Cardiac septum (tissue), 1 donor: ENCODE measurements at regions not wholly inside any gene's neighbourhood (a gene's known extent, or its start where the extent isn't known, plus 50 kb on each side); places are given as distances from the start of the nearest gene placed in this dataset.

ENCODE experiments used
- DNase-seq: peaks from one replicate; pipeline ENCODE4 v3.0.0-alpha.2; 2020; ENCODE audit warnings: low spot score
- intact Hi-C: fragments of 100-400 bp; cut with DNase I; formaldehyde crosslinking; loops from one replicate; pipeline ENCODE4 v1.14.0; 2022
- donor health status: DM: no; HTN: no; CAD: no.

DNA sequence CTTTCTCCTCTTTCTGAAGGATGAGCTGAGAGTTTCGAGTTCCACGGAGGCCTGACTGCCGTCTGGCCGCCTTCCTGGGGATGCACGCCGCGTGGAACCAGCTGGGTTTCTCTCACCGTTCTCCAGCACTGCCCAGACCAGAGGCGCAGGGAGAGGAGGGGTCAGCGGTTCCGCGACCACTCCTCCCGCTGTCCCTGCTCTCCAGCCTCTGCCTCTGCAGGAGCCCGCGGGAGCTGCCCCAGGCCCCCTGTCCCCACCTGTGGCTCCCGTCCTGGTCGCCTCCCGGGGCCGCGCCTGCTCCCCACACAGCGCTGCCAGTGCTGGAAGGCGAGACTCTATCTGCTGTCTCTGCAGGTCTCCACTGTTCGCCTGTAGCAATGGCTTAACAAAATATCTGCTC, 106.8 kb upstream of the AFDN start:
- intact Hi-C loops, result no loop called here
- DNase-seq, result no peak

DNA sequence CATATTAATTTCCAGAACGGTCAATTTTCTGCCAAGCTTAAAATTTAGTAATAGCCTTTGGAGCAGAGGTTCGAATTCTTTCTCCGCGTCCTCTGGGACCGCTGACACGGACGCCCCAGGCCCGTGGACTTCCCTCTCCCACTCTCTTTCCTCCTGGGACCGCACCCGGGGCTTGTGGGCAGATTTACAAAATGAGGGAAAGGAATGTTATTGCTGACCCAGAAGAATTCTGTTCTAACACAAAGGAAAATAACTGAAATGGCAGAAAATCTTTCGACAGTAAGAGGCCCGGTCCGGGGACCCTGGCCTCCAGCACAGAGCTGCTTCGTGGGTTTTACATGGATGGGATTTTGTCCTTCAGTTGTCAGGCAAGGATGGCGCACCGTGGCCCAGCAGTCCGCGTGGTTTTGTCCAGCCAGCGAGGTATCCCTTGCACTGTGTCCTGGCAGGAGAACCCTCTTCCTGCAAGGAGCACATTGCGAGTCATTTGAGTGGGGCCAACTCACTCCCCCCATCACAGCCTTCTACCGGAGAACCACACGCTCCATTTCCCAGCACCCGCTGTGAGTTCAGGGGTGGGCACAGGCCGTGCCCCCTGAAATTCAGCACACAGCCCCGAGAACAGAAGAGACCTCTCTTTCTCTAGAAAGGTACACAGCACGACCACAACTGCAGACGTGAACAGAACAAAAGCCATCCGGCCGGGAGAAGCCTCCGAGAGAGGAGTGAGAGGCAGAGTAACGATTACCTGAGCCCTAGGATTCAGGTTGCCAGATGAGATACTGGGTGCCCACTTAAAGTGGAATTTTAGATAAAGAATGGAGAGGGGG, 106.0 kb upstream of the AFDN start:
- intact Hi-C loops, result no loop called here
- peak; percentile 44 for DNase-seq

DNA sequence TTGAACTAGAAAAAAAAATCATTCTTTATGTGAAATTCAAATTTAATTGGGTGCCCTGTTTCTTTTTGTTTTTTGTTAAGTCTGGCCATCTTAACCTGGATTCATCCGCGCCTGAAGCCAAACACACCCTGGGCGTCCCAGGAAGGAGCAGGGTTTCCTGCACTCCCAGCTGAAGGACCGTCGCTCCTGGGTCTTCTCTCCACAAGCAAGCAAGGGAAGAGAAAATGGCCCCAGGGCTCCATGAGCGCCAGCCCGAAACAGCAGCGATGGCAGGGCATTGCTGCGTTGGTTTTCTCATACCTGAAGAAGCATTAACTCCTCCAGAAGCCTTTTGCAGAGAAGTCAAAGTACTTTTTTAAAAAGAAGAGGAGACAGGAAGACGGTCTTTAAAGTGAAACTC, 105.4 kb upstream of the AFDN start:
- intact Hi-C loops, result no loop called here

DNA sequence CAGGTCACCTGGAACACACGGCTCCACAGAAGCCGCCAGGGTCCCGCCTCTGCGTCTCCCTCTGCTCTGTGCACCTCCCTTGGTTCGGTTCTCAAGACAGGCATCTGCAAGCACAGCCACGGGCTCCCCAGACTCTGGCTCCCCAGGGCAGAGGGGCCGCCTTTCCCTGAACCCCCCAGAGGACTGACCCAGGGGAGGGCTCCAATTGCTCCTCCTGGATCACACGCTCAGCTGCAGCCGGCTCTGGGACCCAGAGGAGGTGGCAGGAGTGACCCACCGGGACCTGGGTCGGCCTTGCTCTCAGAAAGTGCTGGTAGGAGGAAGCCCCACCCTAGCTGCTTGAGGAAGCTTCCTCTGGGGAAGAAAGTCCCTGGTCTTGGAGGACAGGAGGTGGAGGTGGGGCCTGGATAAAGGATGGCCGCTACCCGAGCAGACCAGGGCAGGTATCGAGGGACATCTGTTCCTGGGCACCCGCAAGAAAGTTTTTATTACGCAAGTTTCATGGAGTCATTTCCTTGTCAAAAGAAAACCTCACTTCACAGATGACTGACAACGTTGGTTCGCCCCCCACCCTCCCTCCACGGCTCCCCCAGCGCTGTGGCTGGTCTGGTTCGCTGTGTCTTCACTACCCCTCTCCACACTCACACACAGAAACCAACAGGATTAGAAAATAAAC, 103.9 kb upstream of the AFDN start:
- intact Hi-C loops, result no loop called here
- DNase-seq, result peak; percentile 75

More for the DNA sequence above, 105.4 kb upstream of the AFDN start:
- peak; percentile 7 for DNase-seq

DNA sequence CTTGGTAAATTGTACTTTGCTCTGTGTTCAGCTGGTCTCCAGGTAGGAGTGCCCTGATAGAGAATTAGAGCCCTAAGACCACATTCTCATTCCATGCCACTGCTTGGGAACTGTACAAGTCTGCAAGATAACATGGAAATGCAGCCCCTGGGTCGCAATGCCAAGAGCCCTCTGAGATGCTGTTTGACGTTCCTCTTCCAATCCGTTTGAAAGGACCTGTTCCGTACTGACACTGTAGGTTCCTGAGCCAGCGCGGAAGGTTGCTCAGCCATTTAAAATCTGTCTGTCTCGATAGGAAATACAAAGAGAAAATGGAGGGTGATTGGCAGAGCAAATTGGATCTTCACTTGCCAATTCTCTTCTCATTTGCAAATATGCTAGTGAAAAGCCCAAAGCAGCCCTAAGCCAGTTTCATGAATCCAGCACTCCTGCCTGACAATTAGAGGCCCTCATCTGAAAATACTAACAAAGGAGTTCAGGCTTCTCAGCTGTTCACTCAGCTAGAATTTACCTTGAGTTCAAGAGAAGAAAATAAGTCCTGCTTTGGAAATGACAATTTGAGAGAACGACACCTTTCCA, 100.6 kb upstream of the AFDN start:
- intact Hi-C loops, result no loop called here
- DNase-seq, result peak; percentile 41

DNA sequence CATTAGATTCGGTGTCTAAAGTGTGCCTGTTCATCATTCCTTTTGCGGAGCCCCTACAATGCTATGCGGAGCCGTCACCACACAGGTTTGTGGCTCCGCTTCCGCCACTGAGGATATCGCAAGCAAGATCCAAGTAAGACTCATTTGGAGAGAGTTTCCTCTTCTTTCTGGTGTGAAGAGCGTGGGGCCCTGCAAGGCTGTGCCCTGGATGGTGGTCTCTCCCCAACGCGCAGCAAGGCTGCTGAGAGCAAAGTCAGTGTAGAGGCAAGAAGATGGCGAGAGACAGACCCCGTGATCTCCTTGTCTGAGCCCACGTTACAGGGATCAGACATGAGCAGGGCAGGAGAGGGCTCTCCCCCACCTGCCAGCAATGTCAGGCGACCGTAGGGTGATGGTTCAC, 96.3 kb upstream of the AFDN start:
- intact Hi-C loops, result no loop called here
- peak; percentile 61 for DNase-seq

DNA sequence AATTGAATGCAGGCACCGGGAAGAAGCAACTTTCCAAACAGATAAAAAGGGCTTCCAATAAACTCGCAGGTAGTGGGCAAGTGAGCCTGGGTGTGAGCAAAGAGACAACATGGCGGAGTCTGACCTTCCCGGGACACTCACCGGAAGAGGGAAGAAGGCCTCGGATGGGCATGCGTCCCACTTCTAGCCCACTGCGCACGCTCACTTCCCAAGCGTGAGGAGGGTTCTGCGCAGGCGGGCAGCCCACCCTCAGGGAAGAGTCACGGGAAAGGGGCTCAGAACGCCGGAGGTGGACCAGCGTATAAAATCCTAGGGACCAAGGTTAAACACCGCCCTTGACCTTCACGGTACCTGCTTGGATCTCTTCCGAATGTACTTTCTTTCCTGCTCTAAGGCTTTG, 95.5 kb upstream of the AFDN start:
- peak; percentile 66 for DNase-seq
- intact Hi-C loops, result no loop called here

DNA sequence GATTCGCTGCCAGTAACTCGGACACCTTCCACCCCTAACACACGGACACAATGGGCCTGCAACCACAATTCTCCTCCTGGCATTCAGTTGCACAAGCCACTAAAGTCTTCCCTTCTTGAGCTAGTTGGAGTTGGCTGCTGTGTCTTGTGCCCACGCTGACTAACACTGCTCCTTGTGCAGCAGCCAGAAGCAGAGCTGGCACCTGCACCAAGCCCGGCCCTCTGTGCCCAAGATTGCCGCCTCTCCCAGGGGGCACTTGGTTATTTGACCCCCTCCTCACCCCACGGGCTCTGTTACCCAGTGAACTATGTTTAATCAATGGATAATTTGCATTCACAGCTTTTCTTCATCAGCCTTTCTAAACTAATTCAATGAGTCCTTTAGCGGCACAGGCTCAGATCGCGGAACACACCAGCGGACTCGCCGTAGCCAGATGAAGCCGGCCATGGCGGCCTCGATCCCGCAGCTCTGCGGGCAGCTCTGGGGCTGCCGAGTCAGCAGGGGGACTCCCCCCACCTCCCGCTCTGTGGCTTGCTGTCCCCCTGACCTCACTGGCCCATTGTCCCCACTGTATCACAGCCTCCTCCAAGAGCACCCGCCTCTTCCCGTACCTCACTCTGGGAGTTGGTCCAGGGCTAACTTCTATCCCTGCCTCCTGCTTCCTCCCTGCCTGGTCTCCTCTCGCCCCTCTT, 94.8 kb upstream of the AFDN start:
- DNase-seq, result peak; percentile 63
- intact Hi-C loops, result no loop called here

DNA sequence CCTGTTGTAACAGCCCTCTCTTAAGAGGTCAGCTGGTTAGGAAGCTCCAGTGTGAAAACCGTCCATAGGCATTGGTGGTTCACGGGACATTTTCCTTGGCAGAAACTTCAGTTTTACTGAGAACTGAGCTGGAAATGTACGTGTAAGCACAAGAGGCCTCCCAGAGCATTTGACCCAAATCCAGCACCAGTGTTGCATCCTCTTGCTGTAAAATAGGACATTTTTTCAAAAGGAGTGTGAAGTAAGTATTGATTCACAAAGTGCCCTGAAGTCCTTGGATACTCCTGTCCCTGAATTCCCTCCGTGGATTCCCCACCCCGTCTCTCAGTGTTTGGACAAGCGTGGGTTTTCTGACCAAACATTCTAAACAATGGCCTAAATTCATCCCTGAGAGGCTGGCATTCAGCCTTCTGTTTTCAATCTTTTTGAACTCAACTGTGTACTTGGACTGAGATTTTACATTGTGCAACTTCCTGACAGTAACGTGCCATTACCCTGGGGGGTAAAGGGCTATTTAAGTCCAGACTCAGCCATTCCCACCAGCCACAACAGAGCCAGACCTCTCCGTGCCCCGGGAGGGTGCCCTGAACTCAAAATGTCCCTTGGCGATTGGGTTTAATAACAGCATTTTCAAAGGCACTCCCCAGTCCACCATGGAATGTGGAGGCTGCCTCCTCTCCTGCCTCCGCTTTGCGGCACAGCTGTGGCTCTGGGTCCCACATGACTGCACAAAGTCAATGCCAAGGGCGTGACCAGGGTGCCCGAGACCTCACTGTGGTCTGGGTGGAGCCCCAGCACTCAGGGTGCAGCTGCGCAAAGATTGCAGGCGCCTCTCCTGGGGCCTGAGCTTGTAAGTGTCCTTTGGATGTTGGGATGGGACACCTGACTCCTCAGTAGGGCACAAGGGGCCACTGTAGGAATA, 92.7 kb upstream of the AFDN start:
- intact Hi-C loops, result no loop called here
- DNase-seq, result peak; percentile 22

DNA sequence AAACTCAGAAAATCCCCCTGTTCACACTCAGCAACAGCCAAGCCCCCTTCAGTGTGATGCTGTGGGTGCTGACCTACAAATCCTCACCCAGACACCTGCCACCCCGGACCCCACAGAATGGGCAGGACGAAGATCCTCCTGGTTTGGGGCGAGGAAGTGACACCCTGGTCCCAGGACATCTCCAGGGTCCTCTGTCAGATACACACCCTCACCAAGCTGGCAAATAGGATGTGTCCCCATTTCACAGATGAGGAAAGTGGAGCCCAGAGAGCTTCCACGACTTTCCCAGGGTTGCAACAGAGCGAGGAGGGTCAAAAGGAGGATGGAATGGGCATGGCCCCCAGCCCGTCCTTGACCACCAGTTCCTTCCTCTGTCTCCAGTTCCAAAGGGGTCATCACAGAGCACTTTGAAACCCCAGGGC, 92.0 kb upstream of the AFDN start:
- intact Hi-C loops, result no loop called here
- DNase-seq, result peak; percentile 27

DNA sequence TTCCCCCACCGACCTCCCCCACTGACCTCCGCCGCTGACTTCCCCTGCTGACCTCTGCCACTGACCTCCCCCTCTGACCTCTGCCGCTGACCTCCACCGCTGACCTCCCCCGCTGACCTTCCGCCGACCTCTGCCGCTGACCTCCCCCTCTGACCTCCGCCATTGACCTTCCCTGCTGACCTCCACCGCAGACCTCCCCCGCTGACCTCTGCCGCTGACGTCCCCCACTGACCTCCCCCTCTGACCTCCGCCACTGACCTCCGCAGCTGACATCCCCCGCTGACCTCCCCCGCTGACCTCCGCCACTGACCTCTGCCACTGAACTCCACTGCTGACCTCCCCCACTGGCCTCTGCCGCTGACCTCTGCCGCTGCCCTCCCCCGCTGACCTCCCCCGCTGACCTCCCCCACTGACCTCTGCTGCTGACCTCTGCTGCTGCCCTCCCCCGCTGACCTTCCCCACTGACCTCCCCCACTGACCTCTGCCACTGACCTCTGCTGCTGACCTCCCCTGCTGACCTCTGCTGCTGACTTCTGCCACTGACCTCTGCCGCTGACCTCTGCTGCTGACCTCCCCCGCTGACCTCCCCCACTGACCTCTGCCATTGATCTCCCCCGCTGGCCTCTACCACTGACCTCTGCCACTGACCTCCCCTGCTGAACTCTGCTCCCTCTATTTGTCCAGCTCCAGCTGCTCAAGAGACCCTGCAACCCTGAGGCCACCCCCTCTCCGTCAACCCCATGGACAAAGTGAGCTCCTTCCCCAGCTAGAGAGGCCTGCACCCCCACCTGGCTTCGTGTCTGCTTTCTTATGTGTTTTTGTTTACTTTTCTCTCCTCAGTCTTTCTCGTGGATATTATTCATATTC, 91.4 kb upstream of the AFDN start:
- intact Hi-C loops, result no loop called here
- DNase-seq, result peak; percentile 60

DNA sequence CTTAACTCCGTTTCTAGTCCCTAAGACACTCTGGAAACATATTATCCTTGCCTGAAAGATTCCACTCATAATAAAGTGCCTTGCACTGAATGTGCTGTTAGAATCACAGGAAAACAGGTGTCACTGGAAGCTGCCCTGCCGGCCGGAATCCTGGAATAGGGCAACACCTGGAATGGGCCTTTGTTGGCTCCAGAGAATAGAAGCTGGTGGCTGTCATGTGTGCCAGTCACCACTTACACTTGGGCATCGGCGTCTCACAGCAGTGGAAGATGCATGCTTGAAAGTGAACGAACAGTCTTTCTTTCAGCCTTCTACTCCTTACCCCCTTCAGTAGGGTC, 90.8 kb upstream of the AFDN start:
- DNase-seq, result no peak
- intact Hi-C loops, result no loop called here

DNA sequence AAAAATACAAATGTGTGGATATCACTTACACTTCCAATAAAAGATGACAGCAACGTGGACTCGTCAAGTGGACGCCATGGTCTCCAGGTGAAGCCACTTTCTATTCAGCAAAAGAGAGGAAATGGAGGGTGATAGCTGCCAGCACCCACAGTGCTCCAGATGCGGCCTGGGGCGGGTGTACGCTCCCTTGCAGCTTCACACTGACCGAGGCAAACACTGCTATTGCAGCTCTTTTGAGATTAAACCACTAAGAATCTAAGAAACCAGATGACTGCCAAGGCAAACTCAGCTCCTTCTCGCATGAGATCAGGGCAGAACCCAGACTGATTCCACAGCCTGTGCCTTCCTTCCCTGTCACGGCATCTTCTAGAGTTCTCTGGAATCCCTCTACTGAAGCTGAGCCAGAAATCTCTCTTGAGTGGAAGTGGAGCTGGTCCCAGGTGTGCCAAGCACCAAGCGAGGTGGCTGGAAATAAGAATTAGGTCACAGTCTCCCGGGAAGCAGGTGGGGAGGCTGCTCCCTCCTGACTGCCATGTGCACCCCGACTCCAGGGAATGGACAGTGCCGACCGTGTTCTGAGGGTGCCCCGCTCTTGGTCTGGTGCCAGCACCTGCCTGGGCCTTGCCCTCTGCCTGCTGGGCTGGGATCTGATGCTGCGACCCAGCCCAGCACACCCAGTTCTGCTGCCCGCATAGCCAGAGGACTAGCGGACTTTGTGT, 90.1 kb upstream of the AFDN start:
- DNase-seq, result peak; percentile 65
- intact Hi-C loops, result no loop called here

DNA sequence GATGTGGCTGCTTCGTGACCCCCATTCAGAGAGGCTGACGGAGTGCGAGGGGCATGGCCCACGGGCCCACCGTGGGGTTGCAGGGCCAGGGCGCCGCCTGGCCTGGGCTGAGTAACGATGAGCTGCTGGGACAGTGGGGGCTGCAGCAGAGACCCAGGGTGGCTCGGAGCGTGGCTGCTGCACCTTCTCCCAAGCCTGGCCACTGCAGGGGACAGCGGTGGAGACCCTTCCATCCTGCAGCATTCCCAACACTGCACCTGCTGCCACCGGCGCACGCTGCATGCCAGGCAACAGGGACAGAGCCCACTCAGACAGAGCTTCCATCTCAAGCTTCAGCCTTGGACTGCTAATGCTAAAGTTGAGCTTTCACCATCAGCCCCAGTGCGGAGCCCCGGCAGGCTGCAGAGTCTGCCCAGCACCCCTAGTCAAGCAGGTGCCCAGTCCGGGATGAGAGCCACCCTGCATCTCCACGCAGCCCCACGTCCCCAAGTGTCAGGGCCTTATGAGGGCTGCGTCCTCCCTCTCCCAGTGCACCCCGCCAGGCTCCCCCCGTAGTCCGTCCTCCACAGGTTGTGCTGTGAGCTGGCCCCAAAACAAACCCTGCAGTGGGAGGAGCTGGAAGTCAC, 89.4 kb upstream of the AFDN start:
- intact Hi-C loops, result no loop called here
- DNase-seq, result peak; percentile 66

DNA sequence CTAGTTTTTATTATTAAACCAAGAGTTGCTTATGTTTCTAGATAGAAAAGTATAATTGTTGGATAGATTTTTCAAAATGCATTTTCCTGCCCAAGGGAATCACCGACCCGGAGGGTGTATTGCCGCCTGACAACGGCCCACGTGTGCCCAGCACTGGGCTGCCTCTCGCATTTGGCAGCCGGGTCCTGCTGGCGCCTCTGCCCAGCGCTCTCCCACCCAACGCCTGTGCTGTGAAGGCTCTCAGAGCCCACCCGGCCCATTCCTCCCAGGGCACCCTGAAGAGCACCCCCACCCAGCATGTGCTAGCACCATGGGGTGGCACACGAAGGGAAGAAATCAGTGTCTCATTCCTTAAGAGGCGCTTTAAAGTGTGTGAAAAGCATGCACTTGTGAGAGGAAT, 88.3 kb upstream of the AFDN start:
- DNase-seq, result peak; percentile 39
- intact Hi-C loops, result no loop called here

DNA sequence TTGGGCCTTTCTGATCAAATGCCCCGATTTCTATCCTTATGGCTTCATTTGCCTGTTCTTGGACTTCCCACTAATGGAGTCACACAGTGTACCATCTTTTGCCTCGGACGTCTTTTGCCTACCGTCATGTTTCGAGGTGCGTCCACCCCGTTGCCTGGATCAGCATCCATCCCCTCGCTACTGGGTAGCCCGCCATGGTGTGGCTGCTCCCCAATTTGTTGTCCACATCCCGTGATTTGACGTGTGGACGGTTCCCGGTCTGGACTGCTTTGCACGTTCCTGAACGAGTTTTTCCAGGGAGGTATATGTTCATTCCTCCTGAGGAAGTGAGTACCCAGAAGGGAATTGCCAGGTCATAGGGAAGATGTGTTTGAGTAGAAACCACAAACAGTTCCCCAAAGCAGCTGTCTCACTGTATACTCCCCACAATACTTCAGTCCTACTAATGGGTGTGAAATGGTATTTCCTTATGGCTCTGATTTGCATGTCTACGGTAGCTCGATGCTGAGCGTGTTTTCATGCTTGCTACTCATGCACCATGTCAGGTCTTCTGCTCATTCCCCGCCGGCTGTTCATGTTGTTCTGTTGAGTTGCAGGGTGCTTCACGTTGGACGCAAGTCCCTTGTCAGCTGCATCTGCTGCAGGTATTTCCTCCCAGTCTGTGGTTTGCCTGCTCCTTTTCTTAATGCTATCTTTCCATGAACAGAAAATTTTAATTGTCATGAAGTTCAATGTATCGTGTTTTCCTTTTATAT, 86.8 kb upstream of the AFDN start:
- DNase-seq, result peak; percentile 68
- intact Hi-C loops, result no loop called here
